Suppressor macrophage treated with lipopolysaccharide for 1 hour (primary cell): ENCODE measurements at regions not wholly inside any gene's neighbourhood (a gene's known extent, or its start where the extent isn't known, plus 50 kb on each side); places are given as distances from the start of the nearest gene placed in this dataset.

Source experiments
- DNase-seq, 3 donors: peaks; one replicate each; pipeline ENCODE4 v3.0.0-alpha.2; 2020 to 2022

DNA sequence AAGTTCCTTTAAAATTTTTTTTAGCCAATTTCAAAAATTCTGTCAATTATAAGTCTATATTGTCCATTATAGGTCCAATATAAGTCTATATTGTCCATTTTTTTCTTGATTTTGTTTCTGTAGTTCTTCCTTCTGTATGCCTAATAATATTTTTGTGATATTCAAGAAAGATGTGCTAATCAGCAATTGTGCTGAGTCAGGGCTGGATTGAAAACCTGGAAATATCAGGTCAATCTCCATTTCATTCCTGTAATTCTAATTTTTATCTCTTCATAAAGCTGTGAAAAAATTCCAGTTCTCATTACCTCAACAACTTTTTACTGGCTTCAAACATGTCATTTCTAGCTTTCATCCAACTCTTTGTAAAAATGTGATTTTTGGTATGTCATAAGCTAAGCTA lies 353.7 kb downstream of the SLITRK6 start:
- DNase-seq: no peak

GRCh38 chr13:85441975-85442374 lies 357.2 kb downstream of the SLITRK6 start:
- DNase-seq: no peak

GRCh38 chr13:85441364-85441763 lies 357.9 kb downstream of the SLITRK6 start:
- DNase-seq: no peak

GRCh38 chr13:85436029-85436428 lies 363.2 kb downstream of the SLITRK6 start:
- no peak for DNase-seq

GRCh38 chr13:85434927-85435326 lies 364.3 kb downstream of the SLITRK6 start:
- DNase-seq: no peak

- DNase-seq: no peak
Measured at GRCh38 chr13:85432881-85433280, 366.3 kb downstream of the SLITRK6 start.

- no peak for DNase-seq
Measured at GRCh38 chr13:85431720-85432119, 367.5 kb downstream of the SLITRK6 start.

DNA sequence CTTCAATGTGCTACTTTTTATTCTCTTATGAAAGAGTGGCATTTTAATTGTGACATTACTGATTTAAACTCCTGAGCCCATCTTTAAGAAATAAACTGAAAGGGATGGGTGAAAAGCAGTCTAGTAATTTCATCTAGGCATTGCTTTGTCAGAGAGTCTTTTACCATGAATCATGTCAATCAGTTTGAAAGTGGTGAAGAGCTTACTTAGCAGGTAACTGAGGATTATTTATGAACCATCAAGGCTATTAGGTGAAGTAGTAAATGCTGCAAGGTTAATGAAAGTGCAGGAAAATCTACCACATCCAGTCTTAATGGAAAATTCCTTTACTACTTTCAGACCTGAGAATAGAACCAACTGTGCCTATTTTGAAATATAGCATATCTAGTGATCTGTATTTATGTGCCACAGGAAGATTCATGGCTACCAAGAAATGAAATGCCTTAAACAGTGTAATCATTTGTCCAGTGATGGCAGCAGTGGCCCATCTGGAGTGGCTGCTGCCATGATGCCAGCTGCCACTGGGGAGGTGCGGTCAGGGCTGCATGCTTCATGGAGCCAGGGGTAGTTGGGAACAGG lies 368.9 kb downstream of the SLITRK6 start:
- no peak for DNase-seq

DNA sequence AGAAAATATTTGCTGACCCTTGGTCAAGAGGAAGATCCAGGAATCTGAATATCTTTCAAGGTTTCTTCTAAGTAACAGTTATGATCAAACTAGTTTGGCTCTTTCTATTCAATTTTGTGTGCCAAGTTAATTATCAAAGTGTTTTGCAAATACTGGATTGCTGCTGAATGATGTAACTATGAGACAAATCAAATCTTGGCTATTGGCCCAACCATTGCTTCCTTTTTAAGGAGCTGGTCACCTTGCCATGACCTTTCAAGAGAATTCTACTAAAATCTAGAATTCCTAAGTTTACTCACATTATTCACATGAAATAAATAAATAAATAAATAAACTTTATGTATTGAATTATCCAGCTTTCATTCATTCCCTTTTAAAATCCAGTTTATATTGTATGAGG lies 371.8 kb downstream of the SLITRK6 start:
- DNase-seq: no peak

DNA sequence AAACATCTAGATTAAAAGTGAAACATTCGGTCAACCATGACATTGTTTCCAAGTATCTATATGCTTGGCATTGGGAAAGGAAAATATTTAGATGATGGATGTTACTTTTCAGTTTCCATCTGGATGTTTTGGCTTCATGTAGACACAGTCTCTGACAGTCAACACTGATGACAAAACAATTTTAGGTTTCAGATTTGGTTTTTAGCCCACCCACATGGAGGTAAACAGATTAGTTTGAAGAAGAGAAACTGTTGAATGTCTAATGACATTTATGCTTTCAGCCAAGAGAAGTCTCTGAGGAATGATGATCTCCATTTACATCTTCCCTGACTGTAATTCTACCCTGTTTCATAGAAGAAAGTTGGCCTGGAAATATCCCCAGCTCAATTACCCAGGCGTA lies 379.1 kb downstream of the SLITRK6 start:
- DNase-seq: no peak

GRCh38 chr13:85419611-85420010 lies 379.6 kb downstream of the SLITRK6 start:
- no peak for DNase-seq

DNA sequence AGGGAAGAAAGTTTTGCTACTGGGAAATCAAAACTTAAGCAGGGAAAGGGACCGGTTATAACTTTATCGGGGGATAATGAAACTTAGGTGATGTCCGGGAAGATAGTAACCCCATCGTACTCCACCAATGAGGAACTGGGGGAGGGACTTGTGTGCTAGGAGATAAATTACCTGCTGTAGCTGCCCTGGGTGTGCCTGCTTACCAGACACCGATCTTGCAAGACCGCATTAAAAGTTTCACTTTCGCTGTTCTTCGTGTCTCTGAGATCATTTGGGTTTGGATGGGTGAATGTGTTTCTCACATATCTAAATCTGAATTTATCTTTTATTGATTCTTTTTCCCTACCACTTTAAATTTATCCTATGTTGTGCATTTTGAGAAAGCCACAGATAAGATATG lies 381.4 kb downstream of the SLITRK6 start:
- DNase-seq: no peak

DNA sequence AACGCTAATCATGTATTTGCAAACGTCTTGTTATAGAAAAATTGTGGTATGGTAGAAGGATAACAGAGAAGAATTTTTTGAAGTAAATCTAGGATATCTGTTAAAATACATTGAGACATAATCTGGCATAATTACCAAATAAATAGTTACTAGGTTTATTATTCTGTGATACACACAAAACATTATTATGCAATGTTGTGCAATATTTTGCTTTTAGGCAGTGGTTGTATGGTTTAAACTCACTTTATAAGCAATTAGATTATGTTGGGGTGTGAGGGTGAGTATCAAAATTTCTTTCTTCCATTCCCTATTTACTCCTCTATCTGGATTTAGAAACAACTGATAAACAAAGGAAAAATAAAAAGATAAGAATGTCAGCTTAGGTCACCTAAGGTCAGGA lies 385.6 kb downstream of the SLITRK6 start:
- no peak for DNase-seq

DNA sequence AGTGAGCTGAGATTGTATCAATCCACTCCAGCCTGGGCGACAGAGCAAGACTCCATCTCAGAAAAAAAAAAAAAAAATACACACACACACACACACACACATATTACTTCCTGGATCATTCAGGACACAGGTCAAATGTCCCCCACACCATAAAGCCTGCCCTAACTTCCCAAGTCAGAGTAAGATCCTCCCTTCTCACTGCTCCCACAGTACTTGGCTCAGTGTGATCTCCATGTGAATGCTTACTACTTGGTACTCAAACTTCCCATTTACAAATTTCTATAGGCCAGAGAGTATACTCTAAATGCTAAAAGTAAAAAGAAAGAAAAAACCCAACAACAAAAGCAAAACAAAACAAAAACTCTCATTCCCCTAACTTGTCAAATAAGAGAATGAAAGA lies 386.8 kb downstream of the SLITRK6 start:
- DNase-seq: no peak

DNA sequence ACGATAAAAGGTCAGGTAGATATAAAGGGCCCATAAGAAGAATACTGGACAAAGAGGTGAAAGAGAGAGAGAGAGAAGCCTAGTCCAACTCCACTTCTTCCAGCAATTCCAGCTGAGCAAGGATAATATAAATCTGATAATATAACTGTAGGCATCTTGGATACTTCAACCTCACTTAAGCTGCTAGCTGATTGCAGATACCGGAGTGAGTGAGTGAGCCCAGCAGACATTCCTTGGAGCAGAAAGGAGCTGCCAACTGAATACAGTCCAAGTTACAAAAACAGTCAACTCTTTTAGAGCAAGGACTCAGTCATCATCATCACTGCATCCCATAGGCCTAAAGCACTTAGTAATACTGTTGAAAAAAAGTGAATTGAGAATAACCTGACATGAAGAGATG lies 387.6 kb downstream of the SLITRK6 start:
- DNase-seq: no peak

- no peak for DNase-seq
Measured at GRCh38 chr13:85408415-85408814, 390.8 kb downstream of the SLITRK6 start.

- DNase-seq: no peak
Measured at GRCh38 chr13:85406269-85406975, 392.8 kb downstream of the SLITRK6 start.

DNA sequence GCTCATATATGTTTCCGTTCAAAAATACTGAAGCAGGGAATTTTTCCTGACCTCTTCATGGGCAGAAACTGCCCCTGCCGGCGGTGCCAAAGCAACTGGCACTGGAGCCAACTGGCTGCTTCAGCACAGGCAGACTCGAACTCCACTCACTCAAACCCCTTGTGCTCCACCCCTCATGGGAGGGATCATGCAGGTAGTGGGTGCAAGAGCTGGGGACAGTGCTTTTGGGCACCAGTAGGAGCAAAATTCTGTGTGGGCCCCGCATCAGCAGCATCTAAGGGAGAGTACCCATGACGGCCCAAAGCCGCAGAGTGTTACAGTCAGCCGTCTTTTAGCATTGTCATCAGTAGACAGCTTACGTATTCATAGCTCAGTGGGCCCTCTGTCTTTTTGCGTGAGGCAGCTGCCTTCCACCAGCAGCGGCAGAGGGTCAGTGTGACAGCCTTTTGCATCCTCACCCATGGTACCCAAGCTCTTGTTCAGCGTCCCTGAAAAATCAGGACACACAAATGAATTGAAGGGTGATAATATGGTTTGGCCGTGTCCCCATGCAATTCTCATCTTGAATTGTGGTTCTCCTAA lies 393.8 kb downstream of the SLITRK6 start:
- no peak for DNase-seq

- no peak for DNase-seq
Measured at GRCh38 chr13:85386424-85386823, 412.8 kb downstream of the SLITRK6 start.

DNA sequence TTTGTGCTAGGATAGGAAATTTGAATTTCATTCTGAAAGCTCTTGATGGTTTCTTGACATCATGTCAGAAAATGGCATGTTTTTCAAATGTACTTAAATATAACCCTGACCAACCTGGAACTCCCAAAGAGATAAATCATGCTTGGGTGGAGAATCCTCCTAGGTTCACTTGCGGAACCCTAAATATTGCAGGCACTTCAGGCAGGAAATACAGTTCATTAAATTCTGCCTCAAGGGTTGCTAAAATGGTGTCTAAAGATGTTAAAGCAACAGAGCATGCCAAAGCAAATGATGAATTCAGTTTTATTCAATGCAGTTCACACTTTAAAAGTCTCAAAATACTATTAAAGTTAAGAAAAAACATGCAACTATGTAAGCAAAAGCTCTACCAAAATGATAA lies 415.9 kb downstream of the SLITRK6 start:
- DNase-seq: no peak

DNA sequence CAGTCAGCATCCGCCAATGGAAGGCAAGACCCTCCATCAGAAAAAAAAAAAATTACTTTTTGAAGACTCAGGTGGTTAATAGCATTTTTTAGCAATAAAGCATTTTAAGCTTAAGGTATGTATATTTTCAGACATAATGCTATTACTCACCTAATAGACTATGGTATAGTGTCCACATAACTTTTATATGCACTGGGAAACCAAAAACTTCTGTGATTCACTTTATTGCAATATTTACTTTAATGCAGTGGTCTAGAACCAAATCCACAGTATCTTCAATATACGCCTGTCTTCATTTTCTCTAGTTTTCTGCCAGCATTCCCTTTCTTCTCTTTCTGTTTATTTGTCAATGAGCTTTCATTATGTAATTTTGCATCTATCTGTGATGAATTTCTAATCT lies 418.1 kb downstream of the SLITRK6 start:
- no peak for DNase-seq

DNA sequence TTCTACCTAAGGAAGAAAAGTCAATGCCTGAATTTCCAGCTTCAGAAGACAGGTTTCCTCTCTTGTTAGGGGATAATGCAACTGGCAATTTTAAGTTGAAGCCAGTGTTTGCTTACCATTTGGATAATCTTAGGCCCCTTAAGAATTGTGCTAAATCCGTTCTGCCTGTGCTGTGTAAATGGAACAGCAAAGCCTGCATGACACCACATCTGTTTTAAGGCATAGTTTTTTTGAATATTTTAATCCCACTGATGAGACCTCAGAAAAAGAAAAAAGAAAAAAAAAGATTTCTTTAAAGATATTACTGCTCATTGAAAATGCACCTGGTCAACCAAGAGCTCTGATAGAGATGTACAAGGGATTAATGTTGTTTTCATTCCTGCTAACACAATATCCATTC lies 419.2 kb downstream of the SLITRK6 start:
- no peak for DNase-seq

DNA sequence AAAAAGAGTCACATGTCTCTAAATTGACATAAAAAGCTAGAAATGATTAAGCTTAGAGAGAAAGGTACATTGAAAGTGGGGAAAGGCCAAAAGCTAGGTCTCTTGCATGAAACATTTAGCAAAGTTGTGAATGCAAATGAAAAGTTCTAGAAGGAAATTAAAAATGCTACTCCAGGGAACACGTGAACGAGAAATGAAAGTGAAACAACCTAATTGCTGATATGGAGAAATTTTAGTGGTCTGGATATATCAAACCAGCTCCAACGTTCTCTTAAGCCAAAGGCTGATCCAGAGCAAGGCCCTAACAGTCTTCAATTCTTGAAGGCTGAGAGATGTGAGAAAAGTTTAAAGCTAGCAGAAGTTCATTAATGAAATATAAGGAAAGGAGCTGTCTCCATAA lies 419.8 kb downstream of the SLITRK6 start:
- DNase-seq: no peak

GRCh38 chr13:85377783-85378182 lies 421.4 kb downstream of the SLITRK6 start:
- DNase-seq: no peak

DNA sequence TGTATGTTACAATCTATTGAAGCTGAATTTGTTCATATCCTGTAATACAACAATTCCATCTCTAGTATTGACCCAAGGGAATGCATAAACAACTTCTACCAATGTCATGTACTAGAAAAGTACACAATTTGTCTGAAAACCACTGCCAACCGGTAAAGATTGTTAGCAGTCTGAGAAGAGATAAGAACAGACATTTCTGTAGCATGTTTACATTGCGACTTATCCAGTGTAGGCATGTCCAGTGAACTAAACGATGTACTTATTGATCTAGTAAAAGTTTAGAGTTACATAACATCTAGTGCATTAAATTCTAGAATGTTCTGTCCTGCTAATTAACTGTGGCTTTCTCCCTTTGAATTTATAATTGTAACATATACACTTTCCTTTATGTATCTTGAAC lies 425.9 kb downstream of the SLITRK6 start:
- DNase-seq: no peak
